ENCODE measurements at regions not wholly inside any gene's neighbourhood (a gene's known extent, or its start where the extent isn't known, plus 50 kb on each side); places are given as distances from the start of the nearest gene placed in this dataset.

DNA sequence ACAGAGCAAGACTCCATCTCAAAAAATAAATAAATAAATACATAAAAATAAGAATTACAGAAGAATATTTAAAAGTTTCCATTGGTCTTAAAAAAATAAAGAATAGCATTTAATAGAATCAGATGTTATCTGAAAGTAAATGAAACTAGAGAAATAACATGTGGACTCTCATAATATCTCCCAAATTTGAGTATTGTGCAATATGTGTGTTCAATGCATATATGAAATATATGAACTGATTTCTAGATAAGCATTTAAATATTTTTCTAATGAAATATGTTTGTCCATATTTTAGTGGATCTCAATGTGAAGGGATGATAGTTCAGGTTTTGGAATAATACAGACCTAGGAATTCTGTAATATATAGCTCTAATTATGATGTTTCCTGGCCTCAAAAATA lies 265.9 kb upstream of the PMFBP1 start:
- H3K36me3 ChIP-seq = no peaks in the 10 kb centered on the region
- no peaks in the 10 kb centered on the region for H3K4me1 ChIP-seq
- ATAC-seq = no peak
- DNase-seq = no peak
- no peak overlapping the region for H3K27ac ChIP-seq
- H3K4me3 ChIP-seq = no peak overlapping the region
- TF ChIP-seq POLR2A (IDR thresholded peaks at IDR 0.05) = no peak
- TF ChIP-seq, protein P1, sequence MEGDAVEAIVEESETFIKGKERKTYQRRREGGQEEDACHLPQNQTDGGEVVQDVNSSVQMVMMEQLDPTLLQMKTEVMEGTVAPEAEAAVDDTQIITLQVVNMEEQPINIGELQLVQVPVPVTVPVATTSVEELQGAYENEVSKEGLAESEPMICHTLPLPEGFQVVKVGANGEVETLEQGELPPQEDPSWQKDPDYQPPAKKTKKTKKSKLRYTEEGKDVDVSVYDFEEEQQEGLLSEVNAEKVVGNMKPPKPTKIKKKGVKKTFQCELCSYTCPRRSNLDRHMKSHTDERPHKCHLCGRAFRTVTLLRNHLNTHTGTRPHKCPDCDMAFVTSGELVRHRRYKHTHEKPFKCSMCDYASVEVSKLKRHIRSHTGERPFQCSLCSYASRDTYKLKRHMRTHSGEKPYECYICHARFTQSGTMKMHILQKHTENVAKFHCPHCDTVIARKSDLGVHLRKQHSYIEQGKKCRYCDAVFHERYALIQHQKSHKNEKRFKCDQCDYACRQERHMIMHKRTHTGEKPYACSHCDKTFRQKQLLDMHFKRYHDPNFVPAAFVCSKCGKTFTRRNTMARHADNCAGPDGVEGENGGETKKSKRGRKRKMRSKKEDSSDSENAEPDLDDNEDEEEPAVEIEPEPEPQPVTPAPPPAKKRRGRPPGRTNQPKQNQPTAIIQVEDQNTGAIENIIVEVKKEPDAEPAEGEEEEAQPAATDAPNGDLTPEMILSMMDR (IDR thresholded peaks at IDR 0.05) = no peak
- no peaks in the 10 kb centered on the region for H3K27me3 ChIP-seq
- H3K9me3 ChIP-seq = peaks cover 0 to 9% (median 0%) of the 10 kb centered on the region in 4 donors
- intact Hi-C loops (cut with DNase I) = no loop called here

DNA sequence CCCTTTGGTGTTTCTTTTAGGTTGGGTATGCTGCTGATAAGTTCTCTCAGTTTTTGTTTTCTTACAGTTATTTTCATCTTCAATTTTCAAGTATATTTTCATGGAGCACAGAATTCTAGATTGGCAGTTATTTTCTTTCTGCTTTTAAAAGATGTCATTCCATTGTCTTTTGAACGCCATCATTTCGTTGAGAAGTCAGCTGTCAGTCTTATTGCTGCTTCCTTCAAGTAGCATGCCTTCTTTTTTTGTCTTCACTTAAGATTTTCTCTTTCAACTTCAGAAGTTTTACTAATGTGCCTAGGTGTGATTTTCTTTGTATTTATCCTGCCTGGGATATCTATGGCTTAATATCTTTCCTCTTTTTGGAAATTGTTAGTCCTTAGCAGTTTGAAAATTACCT lies 262.2 kb upstream of the PMFBP1 start:
- H3K27ac ChIP-seq = no peak overlapping the region
- no peak for TF ChIP-seq POLR2A (IDR thresholded peaks at IDR 0.05)
- TF ChIP-seq, protein P1 (IDR thresholded peaks at IDR 0.05) = no peak
- H3K4me3 ChIP-seq = no peak overlapping the region
- intact Hi-C loops (cut with DNase I) = no loop called here
- WGBS (ENCODE audit: insufficient coverage, low coverage, low lambda C conversion rate, missing lambda C conversion rate) = 74% methylated on average over 2 of the region's 2 CpGs
- H3K9me3 ChIP-seq = peaks cover 0 to 9% (median 0%) of the 10 kb centered on the region in 4 donors
- H3K36me3 ChIP-seq = no peaks in the 10 kb centered on the region
- ATAC-seq = no peak
- no peak for DNase-seq
- H3K4me1 ChIP-seq = no peaks in the 10 kb centered on the region
- H3K27me3 ChIP-seq = no peaks in the 10 kb centered on the region

DNA sequence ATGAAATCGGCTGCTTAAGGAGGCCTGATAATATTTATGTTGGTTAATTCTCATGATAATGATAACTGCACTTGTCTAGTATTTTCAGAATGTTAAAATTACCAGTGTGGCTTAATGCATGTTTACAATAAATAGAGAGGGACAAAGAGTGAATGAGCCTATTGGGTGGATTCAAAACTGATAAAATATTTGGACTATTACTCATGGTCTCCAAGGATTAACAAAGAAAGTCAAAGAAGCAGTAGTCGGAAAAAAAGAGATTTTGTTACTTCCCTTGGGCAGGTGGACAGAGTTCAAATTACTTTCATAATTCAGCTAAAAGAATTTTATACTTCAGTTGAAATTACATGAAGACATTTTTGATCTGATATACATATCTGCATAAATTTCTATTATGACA lies 258.2 kb upstream of the PMFBP1 start:
- no peak overlapping the region for H3K4me3 ChIP-seq
- 68% methylated on average over 2 of the region's 2 CpGs for WGBS (ENCODE audit: insufficient coverage, low coverage, low lambda C conversion rate, missing lambda C conversion rate)
- peaks cover 0 to 9% (median 0%) of the 10 kb centered on the region in 4 donors for H3K9me3 ChIP-seq
- no peaks in the 10 kb centered on the region for H3K4me1 ChIP-seq
- no peak for DNase-seq
- no peaks in the 10 kb centered on the region for H3K27me3 ChIP-seq
- no peaks in the 10 kb centered on the region for H3K36me3 ChIP-seq
- TF ChIP-seq, protein P1 (IDR thresholded peaks at IDR 0.05) = no peak
- TF ChIP-seq POLR2A (IDR thresholded peaks at IDR 0.05) = no peak
- no peak overlapping the region for H3K27ac ChIP-seq
- intact Hi-C loops (cut with DNase I) = no loop called here
- ATAC-seq = no peak

DNA sequence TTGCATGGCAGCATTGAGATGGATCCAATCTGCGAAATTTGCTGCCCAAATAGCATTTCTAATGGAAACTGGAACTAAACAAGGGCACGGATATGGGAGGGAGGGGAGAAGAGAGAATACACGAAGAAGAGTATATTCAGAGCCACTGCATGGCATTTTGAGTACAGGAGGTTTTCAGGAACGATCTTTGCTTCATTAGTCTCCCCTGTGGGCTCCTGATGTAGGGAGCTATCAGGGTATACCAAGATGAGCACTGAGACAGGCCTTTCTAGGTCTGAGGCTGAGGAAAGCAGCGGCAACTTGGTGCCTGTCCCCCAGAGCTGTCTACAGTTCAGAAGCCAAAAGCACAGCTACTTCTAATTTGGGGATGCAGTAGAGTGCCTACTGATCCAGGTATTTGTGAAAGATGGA lies 257.7 kb upstream of the PMFBP1 start:
- Histone ChIP-seq H3K27ac (no peak overlapping the region), H3K27me3 (no peaks in the 10 kb centered on the region), H3K36me3 (no peaks in the 10 kb centered on the region), H3K9me3 (peaks cover 0 to 9% (median 0%) of the 10 kb centered on the region in 4 donors), H3K4me1 (no peaks in the 10 kb centered on the region), H3K4me3 (no peak overlapping the region)
- ATAC-seq (no peak), DNase-seq (no peak)
- TF ChIP-seq, protein P1 (IDR thresholded peaks at IDR 0.05) = no peak
- no peak for TF ChIP-seq POLR2A (IDR thresholded peaks at IDR 0.05)
- intact Hi-C loops (cut with DNase I) = no loop called here
- 64% methylated on average over 4 of the region's 5 CpGs for WGBS (ENCODE audit: insufficient coverage, low coverage, low lambda C conversion rate, missing lambda C conversion rate)

Measured in right lobe of liver (tissue), 6 donors.